ENCODE measurements at regions not wholly inside any gene's neighbourhood (a gene's known extent, or its start where the extent isn't known, plus 50 kb on each side); places are given as distances from the start of the nearest gene placed in this dataset.

DNA sequence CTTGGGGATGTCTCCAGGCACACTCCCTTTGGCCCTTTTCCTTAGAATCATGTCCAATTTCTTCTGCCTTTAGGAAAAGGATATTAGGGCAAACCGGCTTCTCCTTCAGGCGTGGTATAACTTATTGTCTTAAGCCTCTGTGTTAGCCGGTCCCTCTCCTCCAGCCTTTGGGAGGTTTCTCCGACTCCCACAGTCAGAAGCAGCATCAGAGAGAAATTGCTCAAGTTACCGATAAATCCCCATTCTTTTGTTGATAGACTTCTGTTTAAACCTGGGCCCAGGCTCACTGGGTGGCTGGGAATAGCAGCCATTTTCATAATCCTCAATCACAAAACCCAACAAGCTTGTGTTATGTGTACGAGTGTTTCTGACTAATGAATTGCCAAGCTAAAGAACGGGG lies 85.4 kb upstream of the KAZN start:
- no peak for DNase-seq (ENCODE audit: low read depth)
- TF ChIP-seq, protein P1, sequence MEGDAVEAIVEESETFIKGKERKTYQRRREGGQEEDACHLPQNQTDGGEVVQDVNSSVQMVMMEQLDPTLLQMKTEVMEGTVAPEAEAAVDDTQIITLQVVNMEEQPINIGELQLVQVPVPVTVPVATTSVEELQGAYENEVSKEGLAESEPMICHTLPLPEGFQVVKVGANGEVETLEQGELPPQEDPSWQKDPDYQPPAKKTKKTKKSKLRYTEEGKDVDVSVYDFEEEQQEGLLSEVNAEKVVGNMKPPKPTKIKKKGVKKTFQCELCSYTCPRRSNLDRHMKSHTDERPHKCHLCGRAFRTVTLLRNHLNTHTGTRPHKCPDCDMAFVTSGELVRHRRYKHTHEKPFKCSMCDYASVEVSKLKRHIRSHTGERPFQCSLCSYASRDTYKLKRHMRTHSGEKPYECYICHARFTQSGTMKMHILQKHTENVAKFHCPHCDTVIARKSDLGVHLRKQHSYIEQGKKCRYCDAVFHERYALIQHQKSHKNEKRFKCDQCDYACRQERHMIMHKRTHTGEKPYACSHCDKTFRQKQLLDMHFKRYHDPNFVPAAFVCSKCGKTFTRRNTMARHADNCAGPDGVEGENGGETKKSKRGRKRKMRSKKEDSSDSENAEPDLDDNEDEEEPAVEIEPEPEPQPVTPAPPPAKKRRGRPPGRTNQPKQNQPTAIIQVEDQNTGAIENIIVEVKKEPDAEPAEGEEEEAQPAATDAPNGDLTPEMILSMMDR (IDR thresholded peaks at IDR 0.05; ENCODE audit: low read depth, low read length, missing control alignments): no peak
- in situ Hi-C loops (cut with HindIII; ENCODE audit: low sequenced_read_pairs): no loop called here

GRCh38 chr1:14514739-14515138 lies 83.7 kb upstream of the KAZN start:
- no peak for DNase-seq (ENCODE audit: low read depth)
- TF ChIP-seq, protein P1 (IDR thresholded peaks at IDR 0.05; ENCODE audit: low read depth, low read length, missing control alignments): no peak
- H3K4me3 ChIP-seq (ENCODE audit: low read depth, low read length): no peak overlapping the region
- in situ Hi-C loops (cut with HindIII; ENCODE audit: low sequenced_read_pairs): no loop called here

More for the DNA sequence above, 85.4 kb upstream of the KAZN start:
- H3K4me3 ChIP-seq (ENCODE audit: low read depth, low read length): no peak overlapping the region

DNA sequence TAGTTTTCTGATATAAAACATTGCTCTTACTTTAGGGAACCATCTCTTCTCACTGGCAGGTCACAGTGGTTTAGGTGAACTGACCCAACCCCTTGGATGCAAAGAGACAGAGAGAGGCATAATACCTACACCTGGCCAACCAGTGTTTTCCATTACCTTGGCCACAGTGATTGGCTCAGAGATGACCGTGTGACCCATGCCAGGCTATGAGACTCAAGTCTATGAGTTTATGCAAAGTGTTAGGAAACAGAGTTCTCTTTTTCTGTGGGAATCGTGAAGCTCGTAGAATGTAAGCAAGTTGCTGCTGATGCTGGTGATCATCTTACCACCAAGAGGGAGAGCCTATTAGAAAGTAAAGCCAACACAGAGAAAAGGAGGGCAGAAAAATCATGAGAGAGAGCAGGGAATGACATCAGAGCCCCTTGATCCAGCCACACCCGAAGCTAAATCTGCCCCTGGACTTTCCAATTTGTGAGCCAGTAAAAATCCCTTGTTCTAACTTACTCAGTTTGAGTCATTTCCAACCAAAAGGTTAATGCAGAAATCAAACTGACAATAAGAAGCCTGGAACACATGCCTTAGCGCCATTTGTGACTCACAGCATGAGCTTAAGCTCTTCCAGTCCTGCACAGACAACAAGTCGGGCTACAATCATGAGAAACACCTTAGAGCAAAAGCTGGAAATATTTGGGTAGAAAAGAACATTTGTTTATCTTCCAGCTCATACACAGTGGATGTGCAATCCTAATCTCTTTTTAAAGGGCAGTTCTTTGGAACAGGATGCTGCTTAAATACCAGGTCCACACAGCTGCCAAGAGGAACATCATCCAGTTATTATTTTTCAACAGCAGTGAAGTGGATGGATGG lies 81.3 kb upstream of the KAZN start:
- H3K4me3 ChIP-seq (ENCODE audit: low read depth, low read length): no peak overlapping the region
- in situ Hi-C loops (cut with HindIII; ENCODE audit: low sequenced_read_pairs): no loop called here
- TF ChIP-seq, protein P1 (IDR thresholded peaks at IDR 0.05; ENCODE audit: low read depth, low read length, missing control alignments): no peak
- DNase-seq (ENCODE audit: low read depth): peak; percentile 59

DNA sequence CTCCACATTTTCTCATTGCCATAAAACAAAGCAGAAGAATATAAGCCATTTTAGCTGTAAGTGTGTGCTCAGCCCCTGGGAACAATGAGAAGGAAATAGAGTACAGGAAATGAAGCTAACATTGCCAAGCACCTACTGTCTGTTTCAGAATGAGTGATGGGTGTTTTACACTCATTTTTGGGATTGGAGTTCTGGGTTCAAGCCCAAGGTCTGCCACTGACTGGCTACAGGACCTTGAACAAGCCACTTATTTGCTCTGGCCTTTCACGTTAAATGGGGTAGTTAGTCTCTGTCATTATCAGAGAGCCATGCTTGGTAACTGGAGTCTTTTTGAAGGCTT lies 80.7 kb upstream of the KAZN start:
- TF ChIP-seq, protein P1 (IDR thresholded peaks at IDR 0.05; ENCODE audit: low read depth, low read length, missing control alignments): no peak
- in situ Hi-C loops (cut with HindIII; ENCODE audit: low sequenced_read_pairs): no loop called here
- no peak for DNase-seq (ENCODE audit: low read depth)
- no peak overlapping the region for H3K4me3 ChIP-seq (ENCODE audit: low read depth, low read length)

GRCh38 chr1:14519976-14520375 lies 78.5 kb upstream of the KAZN start:
- TF ChIP-seq, protein P1 (IDR thresholded peaks at IDR 0.05; ENCODE audit: low read depth, low read length, missing control alignments): no peak
- in situ Hi-C loops (cut with HindIII; ENCODE audit: low sequenced_read_pairs): no loop called here
- H3K4me3 ChIP-seq (ENCODE audit: low read depth, low read length): no peak overlapping the region
- DNase-seq (ENCODE audit: low read depth): no peak

- DNase-seq (ENCODE audit: low read depth): no peak
- TF ChIP-seq, protein P1 (IDR thresholded peaks at IDR 0.05; ENCODE audit: low read depth, low read length, missing control alignments): no peak
- in situ Hi-C loops (cut with HindIII; ENCODE audit: low sequenced_read_pairs): no loop called here
- H3K4me3 ChIP-seq (ENCODE audit: low read depth, low read length): no peak overlapping the region
These were observed 77.8 kb upstream of the KAZN start for GRCh38 chr1:14520514-14521163.
